ENCODE measurements at regions not wholly inside any gene's neighbourhood (a gene's known extent, or its start where the extent isn't known, plus 50 kb on each side); places are given as distances from the start of the nearest gene placed in this dataset.

DNA sequence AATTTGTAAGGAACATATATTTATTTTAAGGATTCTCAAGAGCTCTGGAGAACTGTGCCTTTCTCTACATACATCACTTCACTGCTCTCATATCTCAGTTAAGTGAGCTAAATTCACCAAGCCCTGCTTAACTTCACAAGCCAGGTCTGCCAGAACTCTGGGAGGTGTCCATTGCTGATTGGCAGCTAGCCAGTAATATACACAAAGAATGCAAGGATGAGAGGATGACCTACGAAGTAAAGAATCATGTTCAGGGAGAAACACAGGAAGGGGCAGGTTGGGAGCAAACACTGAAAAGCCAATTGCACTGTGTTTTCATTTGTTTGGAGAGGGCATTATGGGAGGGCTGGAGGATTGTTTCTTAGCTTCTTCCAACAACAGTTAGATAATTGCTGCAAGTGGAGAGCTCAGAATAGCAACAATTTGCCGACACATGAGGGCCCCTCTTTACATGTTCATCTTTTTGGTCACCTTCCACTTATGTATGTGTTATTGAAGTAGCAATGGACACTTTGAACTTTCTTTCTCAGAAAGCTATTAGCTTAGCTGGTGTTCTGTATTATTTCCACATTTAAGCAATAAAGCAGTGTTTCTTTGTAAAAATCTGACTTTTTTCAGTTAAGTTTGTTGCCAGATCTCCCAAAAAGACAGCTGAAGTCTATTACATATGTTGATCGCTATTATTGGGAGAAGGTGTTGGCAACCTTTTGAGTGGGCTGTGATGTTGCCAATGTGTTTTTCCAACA is 254.8 kb downstream of the LTN1 start:
- no peak overlapping the region for H3K4me3 ChIP-seq
- no peak for DNase-seq (ENCODE audit: low spot score)

DNA sequence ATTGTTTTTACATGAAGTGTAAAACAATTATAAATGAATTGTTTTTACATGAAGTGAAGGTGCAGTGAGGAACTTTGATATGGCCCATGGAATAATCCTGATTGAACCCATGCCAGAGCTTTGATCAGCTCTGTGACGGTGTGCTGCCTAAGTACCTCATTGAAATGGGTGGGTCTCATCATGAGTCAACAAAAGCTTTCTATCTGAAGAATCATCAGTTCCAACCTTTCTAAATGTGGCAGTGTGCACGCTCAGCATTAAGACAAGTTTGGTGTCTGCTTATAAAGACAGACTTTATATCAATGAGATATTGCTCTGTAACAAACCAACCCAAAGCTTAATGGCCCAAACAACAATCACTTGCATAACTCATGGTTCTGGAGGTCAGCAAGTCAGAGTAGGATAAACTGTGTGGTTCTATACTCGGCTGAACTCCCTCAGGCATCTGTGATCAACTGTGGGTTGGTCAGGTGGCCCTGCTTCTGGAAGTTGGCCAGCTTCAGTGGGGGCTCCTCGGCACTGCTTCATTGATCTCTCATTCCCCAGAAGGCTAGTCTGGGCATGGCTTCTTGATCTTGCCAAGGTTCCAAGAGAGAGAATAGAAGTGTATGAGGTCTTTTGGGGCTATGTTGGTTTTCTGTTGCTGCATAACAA is 258.0 kb downstream of the LTN1 start:
- DNase-seq (ENCODE audit: low spot score): no peak
- TF ChIP-seq, protein P1, sequence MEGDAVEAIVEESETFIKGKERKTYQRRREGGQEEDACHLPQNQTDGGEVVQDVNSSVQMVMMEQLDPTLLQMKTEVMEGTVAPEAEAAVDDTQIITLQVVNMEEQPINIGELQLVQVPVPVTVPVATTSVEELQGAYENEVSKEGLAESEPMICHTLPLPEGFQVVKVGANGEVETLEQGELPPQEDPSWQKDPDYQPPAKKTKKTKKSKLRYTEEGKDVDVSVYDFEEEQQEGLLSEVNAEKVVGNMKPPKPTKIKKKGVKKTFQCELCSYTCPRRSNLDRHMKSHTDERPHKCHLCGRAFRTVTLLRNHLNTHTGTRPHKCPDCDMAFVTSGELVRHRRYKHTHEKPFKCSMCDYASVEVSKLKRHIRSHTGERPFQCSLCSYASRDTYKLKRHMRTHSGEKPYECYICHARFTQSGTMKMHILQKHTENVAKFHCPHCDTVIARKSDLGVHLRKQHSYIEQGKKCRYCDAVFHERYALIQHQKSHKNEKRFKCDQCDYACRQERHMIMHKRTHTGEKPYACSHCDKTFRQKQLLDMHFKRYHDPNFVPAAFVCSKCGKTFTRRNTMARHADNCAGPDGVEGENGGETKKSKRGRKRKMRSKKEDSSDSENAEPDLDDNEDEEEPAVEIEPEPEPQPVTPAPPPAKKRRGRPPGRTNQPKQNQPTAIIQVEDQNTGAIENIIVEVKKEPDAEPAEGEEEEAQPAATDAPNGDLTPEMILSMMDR (IDR thresholded peaks at IDR 0.05): no peak
- Histone ChIP-seq H3K27ac (no peak overlapping the region), H3K4me3 (no peak overlapping the region)

More for the DNA sequence above, 254.8 kb downstream of the LTN1 start:
- no peak overlapping the region for H3K27ac ChIP-seq
- TF ChIP-seq, protein P1 (IDR thresholded peaks at IDR 0.05): no peak

DNA sequence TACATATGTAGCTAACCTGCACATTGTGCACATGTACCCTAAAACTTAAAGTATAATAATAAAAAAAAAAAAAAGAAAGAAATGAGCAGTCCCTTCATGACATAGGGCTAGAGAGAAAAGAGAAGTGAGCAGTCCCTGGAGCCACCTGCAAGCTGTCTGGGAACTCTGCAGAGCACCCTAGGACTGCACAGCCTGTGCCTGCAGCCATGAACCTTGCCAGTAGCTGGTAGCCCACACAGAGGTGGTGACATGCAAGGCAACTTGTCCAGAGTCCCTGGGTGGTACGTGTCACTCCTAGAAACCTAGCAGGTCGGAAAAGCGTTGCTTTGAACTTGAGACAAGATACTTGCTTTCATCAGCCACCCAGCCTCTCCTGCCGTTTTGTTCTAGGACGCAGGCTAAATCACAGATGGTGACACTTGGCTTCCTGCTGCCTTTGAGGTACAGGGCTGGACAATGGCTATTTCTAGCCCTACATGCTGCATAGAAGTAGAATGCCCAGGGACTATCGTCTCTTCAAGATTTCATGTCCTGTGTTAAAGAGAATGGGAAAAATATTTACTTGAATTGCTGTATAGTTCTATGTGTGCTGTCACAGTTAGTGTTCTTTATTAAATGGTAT is 260.9 kb downstream of the LTN1 start:
- H3K27ac ChIP-seq: no peak overlapping the region
- DNase-seq (ENCODE audit: low spot score): no peak
- TF ChIP-seq, protein P1 (IDR thresholded peaks at IDR 0.05): no peak
- H3K4me3 ChIP-seq: no peak overlapping the region

DNA sequence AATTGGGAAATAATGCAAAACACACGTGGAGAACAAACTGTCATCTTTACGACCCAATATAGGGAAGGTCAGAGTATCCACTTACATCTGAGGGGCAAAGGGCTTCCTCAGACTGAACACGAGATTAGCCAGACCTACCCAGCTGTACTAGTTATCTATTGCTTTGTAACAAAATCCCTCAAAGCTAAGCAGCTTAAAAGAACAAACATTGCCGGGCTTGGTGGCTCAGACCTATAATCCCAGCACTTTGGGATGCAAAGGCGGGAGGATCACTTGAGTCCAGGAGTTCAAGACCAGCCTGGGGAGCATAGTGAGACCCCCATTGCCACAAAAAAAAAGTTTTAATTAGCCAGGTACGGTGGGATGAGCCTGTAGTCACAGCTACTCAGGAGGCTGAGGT is 262.8 kb downstream of the LTN1 start:
- TF ChIP-seq, protein P1 (IDR thresholded peaks at IDR 0.05): no peak
- Histone ChIP-seq H3K4me3 (no peak overlapping the region), H3K27ac (no peak overlapping the region)
- no peak for DNase-seq (ENCODE audit: low spot score)

DNA sequence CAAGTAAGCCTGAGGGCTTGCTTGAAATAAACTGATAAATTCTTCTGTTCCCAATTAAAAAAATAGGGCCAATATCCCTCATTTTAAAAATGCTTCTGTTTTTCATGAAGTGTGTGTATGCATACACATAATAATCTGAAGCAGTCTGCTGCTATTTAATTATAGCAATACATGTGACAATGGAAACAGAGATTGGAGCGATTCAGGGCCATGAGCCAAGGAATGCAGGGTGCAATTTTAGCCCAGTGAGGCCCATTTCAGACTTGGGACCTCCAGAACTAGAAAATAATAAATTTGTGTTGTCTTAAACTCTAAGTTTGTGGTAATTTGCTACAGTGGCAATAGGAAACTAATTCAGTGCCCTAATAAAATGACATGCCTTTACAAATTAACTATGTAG is 264.9 kb downstream of the LTN1 start:
- Histone ChIP-seq H3K4me3 (no peak overlapping the region), H3K27ac (no peak overlapping the region)
- TF ChIP-seq, protein P1 (IDR thresholded peaks at IDR 0.05): no peak
- DNase-seq (ENCODE audit: low spot score): no peak

DNA sequence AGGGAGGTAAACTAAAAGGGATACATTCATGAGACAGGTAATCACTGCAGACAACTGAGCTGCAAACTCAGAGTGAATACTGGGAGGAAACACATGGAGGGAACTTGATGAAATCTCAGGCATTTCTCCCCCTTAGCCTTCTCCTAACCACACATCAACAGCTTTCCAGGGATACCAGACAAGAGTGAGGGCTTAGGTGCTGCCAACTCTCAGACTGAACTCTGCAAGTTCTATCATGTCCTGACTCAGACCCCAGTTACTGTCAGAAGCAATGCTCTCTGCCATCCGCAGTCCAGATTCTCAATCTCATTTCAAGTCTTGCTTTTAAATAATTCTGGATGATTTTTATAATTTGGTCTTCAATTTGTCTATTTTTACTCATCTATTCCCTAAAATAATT is 267.3 kb downstream of the LTN1 start:
- no peak overlapping the region for H3K27ac ChIP-seq
- TF ChIP-seq, protein P1 (IDR thresholded peaks at IDR 0.05): no peak
- DNase-seq (ENCODE audit: low spot score): no peak
- H3K4me3 ChIP-seq: no peak overlapping the region

All from coronary artery (tissue), 2 donors.